ENCODE measurements at regions not wholly inside any gene's neighbourhood (a gene's known extent, or its start where the extent isn't known, plus 50 kb on each side); places are given as distances from the start of the nearest gene placed in this dataset.

DNA sequence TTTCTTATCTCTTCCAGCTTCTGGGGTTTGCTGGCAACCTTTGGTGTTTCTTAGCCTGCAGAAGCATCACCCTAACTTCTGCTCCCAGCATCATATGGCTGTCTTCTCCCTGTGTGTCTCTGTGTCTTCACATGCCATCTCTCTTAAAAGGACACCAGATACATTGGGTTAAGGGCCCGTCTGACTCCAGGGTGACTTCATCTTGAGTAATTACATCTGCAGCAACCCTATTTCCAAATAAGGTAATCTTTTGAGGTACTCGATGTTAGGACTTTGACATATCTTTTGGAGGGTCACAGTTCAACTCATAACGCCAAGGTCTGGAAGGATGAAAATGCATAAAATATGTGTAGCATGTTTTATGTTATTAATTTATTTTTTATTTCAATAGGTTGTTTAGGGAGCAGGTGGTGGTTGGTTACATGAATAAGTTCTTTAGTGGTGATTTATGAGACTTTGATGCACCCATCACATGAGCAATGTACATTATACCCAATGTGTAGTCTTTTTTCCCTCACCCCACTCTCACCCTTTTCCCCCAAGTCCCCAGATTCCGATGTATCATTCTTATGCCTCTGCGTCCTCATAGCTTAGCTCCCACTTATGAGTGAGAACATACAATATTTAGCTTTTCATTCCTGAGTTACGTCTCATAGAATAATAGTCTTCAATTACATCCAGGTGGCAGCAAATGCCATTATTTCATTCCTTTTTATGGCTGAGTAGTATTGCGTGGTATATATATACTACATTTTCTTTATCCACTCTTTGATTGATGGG lies 131.1 kb downstream of the TBXT start:
- Mint-ChIP-seq H3K9me3 (peaks cover 7% of the 10 kb centered on the region), H3K27ac (no peak overlapping the region), H3K4me1 (no peaks in the 10 kb centered on the region), H3K27me3 (ENCODE audit: insufficient read depth, low read depth) (no peaks in the 10 kb centered on the region), H3K4me3 (no peak overlapping the region), H3K36me3 (no peaks in the 10 kb centered on the region)
- Histone ChIP-seq H3K4me2 (no peak overlapping the region), H3K27me3 (no peaks in the 10 kb centered on the region), H3K9ac (no peak overlapping the region), H3K79me2 (ENCODE audit: low read depth) (no peaks in the 10 kb centered on the region), H3K9me3 (ENCODE audit: low read depth) (no peaks in the 10 kb centered on the region), H3K36me3 (no peaks in the 10 kb centered on the region), H4K20me1 (ENCODE audit: low read depth) (no peaks in the 10 kb centered on the region), H3F3A (ENCODE audit: low read depth) (peaks cover 13% of the 10 kb centered on the region), H3K4me3 (no peak overlapping the region), H3K4me1 (no peaks in the 10 kb centered on the region), H2AFZ (replicated peaks) (no peak overlapping the region), H3K27ac (no peak overlapping the region)
- no peak for TF ChIP-seq EZH2 (IDR thresholded peaks at IDR 0.05)
- no peak for TF ChIP-seq EZH2phosphoT487 (IDR thresholded peaks at IDR 0.05)
- TF ChIP-seq, protein P1, sequence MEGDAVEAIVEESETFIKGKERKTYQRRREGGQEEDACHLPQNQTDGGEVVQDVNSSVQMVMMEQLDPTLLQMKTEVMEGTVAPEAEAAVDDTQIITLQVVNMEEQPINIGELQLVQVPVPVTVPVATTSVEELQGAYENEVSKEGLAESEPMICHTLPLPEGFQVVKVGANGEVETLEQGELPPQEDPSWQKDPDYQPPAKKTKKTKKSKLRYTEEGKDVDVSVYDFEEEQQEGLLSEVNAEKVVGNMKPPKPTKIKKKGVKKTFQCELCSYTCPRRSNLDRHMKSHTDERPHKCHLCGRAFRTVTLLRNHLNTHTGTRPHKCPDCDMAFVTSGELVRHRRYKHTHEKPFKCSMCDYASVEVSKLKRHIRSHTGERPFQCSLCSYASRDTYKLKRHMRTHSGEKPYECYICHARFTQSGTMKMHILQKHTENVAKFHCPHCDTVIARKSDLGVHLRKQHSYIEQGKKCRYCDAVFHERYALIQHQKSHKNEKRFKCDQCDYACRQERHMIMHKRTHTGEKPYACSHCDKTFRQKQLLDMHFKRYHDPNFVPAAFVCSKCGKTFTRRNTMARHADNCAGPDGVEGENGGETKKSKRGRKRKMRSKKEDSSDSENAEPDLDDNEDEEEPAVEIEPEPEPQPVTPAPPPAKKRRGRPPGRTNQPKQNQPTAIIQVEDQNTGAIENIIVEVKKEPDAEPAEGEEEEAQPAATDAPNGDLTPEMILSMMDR (IDR thresholded peaks at IDR 0.05), result no peak
- no peak for DNase-seq (ENCODE audit: low spot score)

DNA sequence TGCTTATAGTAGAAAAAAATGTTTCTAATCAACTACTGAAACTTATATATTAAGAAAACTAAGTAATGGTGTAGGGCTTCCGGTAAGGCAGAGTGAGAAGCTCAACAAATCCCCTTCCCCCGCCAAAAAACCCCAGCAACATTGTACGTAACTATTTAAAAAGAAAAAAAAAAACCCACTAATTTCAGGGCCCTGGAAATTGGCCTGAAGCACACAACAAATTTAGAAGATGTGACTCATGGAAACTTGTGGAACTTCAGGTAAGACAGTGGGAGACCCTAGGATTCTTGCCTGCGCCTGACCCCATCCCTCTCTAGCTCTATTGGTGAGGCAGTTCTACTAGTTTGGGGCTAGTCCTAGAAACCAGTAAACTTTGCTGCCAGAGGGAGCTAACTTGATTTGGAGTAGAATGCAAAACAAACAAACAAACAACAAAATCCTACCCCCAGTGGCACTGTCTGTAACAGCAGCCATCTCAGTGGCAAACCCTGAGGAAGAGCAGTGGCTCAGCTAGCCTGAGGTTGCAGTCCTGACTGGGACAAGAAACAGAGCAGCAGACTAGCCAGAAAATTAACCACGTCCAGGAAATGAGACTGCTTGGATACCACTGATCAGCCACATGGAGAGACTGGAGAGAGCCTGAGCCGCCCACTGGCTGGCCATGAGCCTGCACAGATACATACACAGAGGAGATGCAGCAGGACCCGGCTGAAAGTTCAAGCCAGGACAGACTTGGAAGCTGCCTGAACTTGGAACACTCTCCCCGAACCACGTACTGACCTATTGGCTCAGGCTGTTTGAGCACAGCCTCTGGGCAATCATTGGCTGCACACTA lies 135.1 kb downstream of the TBXT start:
- Mint-ChIP-seq H3K27me3 (ENCODE audit: insufficient read depth, low read depth) (no peaks in the 10 kb centered on the region), H3K4me1 (no peaks in the 10 kb centered on the region), H3K9me3 (peaks cover 3% of the 10 kb centered on the region), H3K4me3 (no peak overlapping the region), H3K36me3 (no peaks in the 10 kb centered on the region), H3K27ac (no peak overlapping the region)
- Histone ChIP-seq H2AFZ (replicated peaks) (peak overlapping the region; percentile 91), H3K79me2 (ENCODE audit: low read depth) (no peaks in the 10 kb centered on the region), H4K20me1 (ENCODE audit: low read depth) (no peaks in the 10 kb centered on the region), H3K4me1 (peaks cover 3% of the 10 kb centered on the region), H3K4me3 (no peak overlapping the region), H3K4me2 (no peak overlapping the region), H3K27me3 (no peaks in the 10 kb centered on the region), H3K27ac (no peak overlapping the region), H3K9me3 (ENCODE audit: low read depth) (no peaks in the 10 kb centered on the region), H3K36me3 (no peaks in the 10 kb centered on the region), H3K9ac (no peak overlapping the region), H3F3A (ENCODE audit: low read depth) (peaks cover 32% of the 10 kb centered on the region)
- TF ChIP-seq, protein P1 (IDR thresholded peaks at IDR 0.05), result peak; percentile 52
- no peak for TF ChIP-seq EZH2phosphoT487 (IDR thresholded peaks at IDR 0.05)
- DNase-seq (ENCODE audit: low spot score), result peak; percentile 51

DNA sequence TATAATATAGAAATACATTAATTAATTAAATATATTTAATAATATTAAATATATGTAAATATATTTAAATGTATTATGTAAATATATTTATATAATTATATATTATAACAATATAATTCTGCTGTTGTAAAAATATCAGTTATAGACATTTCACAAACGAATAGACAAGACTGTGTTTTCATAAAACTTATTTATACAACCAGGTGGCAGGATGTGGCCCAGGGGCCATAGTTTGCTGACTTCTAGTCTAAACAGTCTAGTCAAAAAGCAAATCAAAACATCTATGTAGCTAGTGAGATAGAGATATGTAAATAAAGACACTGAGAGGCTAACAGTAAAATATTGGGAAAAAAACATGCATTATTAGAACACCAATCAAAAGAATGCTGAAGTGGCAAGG lies 136.4 kb downstream of the TBXT start:
- Histone ChIP-seq H3F3A (ENCODE audit: low read depth) (peaks cover 32% of the 10 kb centered on the region), H3K4me2 (no peak overlapping the region), H3K36me3 (no peaks in the 10 kb centered on the region), H3K27me3 (no peaks in the 10 kb centered on the region), H3K4me3 (no peak overlapping the region), H3K79me2 (ENCODE audit: low read depth) (no peaks in the 10 kb centered on the region), H3K9me3 (ENCODE audit: low read depth) (no peaks in the 10 kb centered on the region), H2AFZ (replicated peaks) (no peak overlapping the region), H3K27ac (no peak overlapping the region), H3K9ac (no peak overlapping the region), H3K4me1 (peaks cover 3% of the 10 kb centered on the region), H4K20me1 (ENCODE audit: low read depth) (no peaks in the 10 kb centered on the region)
- H3K9me3 Mint-ChIP-seq, result no peaks in the 10 kb centered on the region
- no peak overlapping the region for H3K4me3 Mint-ChIP-seq
- DNase-seq (ENCODE audit: low spot score), result no peak
- no peaks in the 10 kb centered on the region for H3K27me3 Mint-ChIP-seq (ENCODE audit: insufficient read depth, low read depth)
- H3K36me3 Mint-ChIP-seq, result no peaks in the 10 kb centered on the region
- TF ChIP-seq EZH2phosphoT487 (IDR thresholded peaks at IDR 0.05) (no peak), EZH2 (IDR thresholded peaks at IDR 0.05) (no peak)
- TF ChIP-seq, protein P1 (IDR thresholded peaks at IDR 0.05), result no peak
- H3K27ac Mint-ChIP-seq, result no peak overlapping the region
- no peaks in the 10 kb centered on the region for H3K4me1 Mint-ChIP-seq
